ENCODE measurements at regions not wholly inside any gene's neighbourhood (a gene's known extent, or its start where the extent isn't known, plus 50 kb on each side); places are given as distances from the start of the nearest gene placed in this dataset.

GRCh38 chr16:64507240-64508024, 614.4 kb downstream of the CDH11 start:
- TF ChIP-seq CTCF (conservative IDR thresholded peaks at IDR 0.05) (no peak), ZFX (IDR thresholded peaks at IDR 0.05) (no peak)
- H3K27ac ChIP-seq: no peak overlapping the region

- H3K27ac ChIP-seq: no peak overlapping the region
- no peak for TF ChIP-seq CTCF (conservative IDR thresholded peaks at IDR 0.05)
- no peak for TF ChIP-seq ZFX (IDR thresholded peaks at IDR 0.05)
Measured at GRCh38 chr16:64499211-64499610, 622.7 kb downstream of the CDH11 start.

GRCh38 chr16:64498363-64498762, 623.5 kb downstream of the CDH11 start:
- TF ChIP-seq ZFX (IDR thresholded peaks at IDR 0.05): no peak
- TF ChIP-seq CTCF (conservative IDR thresholded peaks at IDR 0.05): no peak

GRCh38 chr16:64493709-64494108, 628.2 kb downstream of the CDH11 start:
- H3K27ac ChIP-seq: no peak overlapping the region
- TF ChIP-seq ZFX (IDR thresholded peaks at IDR 0.05) (no peak), CTCF (conservative IDR thresholded peaks at IDR 0.05) (no peak)

More at GRCh38 chr16:64498363-64498762, 623.5 kb downstream of the CDH11 start:
- no peak overlapping the region for H3K27ac ChIP-seq

GRCh38 chr16:64489449-64489848, 632.4 kb downstream of the CDH11 start:
- no peak for TF ChIP-seq ZFX (IDR thresholded peaks at IDR 0.05)
- H3K27ac ChIP-seq: no peak overlapping the region

GRCh38 chr16:64486561-64486960, 635.3 kb downstream of the CDH11 start:
- no peak overlapping the region for H3K27ac ChIP-seq
- no peak for TF ChIP-seq CTCF (conservative IDR thresholded peaks at IDR 0.05)
- no peak for TF ChIP-seq ZFX (IDR thresholded peaks at IDR 0.05)

- H3K27ac ChIP-seq: no peak overlapping the region
- TF ChIP-seq CTCF (conservative IDR thresholded peaks at IDR 0.05) (no peak), ZFX (IDR thresholded peaks at IDR 0.05) (no peak)
Measured at GRCh38 chr16:64481497-64481896, 640.4 kb downstream of the CDH11 start.

Data from C4-2B (cell line).